ENCODE measurements at regions not wholly inside any gene's neighbourhood (a gene's known extent, or its start where the extent isn't known, plus 50 kb on each side); places are given as distances from the start of the nearest gene placed in this dataset.

DNA sequence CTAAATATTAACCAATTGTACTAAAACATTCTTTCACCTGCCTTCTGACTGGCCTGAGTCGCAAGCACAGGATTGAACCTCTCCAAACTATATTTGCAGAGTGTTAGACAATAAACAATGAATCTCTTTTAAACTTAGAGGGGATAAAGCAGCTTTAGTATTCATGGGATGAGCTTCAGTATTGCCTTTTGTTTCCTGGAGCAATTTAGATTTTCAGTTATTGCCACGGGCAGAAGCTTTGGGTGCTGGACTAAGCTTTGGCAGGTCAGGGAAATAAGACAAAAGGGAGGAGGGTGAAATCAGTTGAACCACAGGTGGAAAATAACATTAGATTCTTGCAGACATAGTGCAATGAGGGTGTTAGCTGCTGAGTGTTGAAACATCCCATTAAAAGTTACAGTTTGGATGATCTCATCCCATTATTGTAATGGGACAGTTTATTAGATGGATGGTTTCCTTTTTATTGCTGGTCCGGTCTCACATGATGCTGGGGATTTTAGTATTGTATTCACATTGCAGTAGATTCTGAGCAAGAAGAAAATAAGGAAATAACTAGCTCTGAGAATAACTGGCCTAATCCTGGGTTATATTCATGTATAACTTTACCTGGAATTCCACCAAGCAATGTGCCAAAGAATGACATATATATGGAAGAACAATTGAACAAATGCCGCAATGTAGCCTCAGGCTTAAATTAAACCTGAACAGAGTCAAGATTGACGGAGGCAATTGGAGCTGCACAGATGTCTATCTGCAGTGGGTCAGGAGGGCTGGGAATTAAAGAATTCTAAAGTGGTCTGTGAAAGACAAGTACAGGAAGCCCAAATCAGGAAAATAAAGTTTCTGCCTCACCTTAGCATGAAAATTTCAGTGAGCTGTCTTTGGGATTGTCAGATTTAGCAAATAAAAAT, 1092.8 kb upstream of the SEL1L start:
- TF ChIP-seq CTCF (IDR thresholded peaks at IDR 0.05) = no peak
- no peak for TF ChIP-seq POLR2A (IDR thresholded peaks at IDR 0.05)
